ENCODE measurements at regions not wholly inside any gene's neighbourhood (a gene's known extent, or its start where the extent isn't known, plus 50 kb on each side); places are given as distances from the start of the nearest gene placed in this dataset.

DNA sequence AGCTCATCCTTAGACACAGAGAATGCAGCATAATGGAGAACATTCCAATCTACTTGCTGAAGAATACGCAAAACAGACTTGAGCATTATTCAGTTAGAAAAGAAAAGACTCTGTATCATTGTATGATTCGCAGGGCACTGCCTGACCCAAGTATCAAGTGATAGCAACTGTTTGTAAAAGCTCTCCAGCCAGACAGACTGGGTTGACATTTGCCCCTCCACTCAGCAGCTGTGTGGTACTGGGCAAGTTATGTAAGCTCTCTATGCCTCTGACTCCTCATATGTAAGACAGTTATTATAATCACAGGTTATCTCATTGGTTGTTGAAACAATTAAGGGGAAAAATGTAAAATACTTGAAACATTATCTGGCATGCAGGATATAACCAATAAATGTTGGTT lies 505.0 kb downstream of the ELAVL2 start:
- no peaks in the 10 kb centered on the region for H3K27me3 ChIP-seq
- intact Hi-C loops (cut with DNase I): no loop called here
- no peak overlapping the region for H3K27ac ChIP-seq
- TF ChIP-seq, protein P1, sequence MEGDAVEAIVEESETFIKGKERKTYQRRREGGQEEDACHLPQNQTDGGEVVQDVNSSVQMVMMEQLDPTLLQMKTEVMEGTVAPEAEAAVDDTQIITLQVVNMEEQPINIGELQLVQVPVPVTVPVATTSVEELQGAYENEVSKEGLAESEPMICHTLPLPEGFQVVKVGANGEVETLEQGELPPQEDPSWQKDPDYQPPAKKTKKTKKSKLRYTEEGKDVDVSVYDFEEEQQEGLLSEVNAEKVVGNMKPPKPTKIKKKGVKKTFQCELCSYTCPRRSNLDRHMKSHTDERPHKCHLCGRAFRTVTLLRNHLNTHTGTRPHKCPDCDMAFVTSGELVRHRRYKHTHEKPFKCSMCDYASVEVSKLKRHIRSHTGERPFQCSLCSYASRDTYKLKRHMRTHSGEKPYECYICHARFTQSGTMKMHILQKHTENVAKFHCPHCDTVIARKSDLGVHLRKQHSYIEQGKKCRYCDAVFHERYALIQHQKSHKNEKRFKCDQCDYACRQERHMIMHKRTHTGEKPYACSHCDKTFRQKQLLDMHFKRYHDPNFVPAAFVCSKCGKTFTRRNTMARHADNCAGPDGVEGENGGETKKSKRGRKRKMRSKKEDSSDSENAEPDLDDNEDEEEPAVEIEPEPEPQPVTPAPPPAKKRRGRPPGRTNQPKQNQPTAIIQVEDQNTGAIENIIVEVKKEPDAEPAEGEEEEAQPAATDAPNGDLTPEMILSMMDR (IDR thresholded peaks at IDR 0.05): no peak
- no peak for DNase-seq (ENCODE audit: low spot score in 2 of 2)
- H3K9me3 ChIP-seq: no peaks in the 10 kb centered on the region
- H3K4me3 ChIP-seq: no peak overlapping the region
- H3K36me3 ChIP-seq: no peaks in the 10 kb centered on the region
- H3K4me1 ChIP-seq: no peaks in the 10 kb centered on the region

DNA sequence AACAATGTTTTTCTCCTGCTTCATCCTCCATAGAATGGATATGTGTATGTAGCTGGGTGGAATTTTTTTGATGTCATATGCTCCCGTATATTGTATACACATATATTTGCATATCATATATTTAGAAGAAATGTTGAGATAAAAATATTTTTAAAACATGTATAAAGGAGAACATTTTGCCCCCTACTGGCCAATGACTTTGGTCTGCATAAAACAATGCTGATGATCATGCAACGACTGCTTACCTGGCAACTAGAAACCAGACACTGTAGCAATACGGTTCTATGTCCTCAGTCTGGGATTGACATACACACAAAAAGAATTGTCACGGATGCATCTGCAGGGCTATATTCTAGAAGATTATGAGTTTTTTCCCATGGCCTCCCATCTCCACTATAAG lies 503.6 kb downstream of the ELAVL2 start:
- H3K4me3 ChIP-seq: no peak overlapping the region
- DNase-seq (ENCODE audit: low spot score in 2 of 2): no peak
- H3K36me3 ChIP-seq: no peaks in the 10 kb centered on the region
- H3K4me1 ChIP-seq: no peaks in the 10 kb centered on the region
- H3K27me3 ChIP-seq: no peaks in the 10 kb centered on the region
- intact Hi-C loops (cut with DNase I): no loop called here
- no peak overlapping the region for H3K27ac ChIP-seq
- TF ChIP-seq, protein P1 (IDR thresholded peaks at IDR 0.05): no peak
- H3K9me3 ChIP-seq: no peaks in the 10 kb centered on the region

DNA sequence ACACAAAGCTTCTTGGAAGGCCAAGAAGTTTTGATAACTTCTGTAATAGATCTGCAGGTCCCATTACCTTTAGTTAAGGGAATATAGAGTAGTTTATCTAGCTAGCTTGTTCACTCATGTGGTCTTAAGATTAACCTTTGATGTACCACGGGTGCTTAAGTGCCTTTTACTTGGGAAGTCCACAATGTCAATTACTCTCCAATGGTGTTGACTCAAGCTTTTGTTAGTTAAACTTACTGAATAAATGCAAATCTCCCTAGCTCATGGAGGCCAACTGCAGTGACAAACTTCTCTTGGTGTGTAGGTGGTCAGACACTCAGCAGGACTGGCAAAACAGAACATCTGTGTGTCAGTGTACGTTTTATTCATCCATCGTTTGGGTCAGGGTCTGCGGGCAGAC lies 501.5 kb downstream of the ELAVL2 start:
- no peak overlapping the region for H3K27ac ChIP-seq
- no peak for DNase-seq (ENCODE audit: low spot score in 2 of 2)
- H3K4me3 ChIP-seq: no peak overlapping the region
- H3K4me1 ChIP-seq: no peaks in the 10 kb centered on the region
- no peaks in the 10 kb centered on the region for H3K27me3 ChIP-seq
- H3K9me3 ChIP-seq: peaks cover 0 to 1% of the 10 kb centered on the region in 2 donors
- H3K36me3 ChIP-seq: no peaks in the 10 kb centered on the region
- TF ChIP-seq, protein P1 (IDR thresholded peaks at IDR 0.05): no peak
- intact Hi-C loops (cut with DNase I): no loop called here

DNA sequence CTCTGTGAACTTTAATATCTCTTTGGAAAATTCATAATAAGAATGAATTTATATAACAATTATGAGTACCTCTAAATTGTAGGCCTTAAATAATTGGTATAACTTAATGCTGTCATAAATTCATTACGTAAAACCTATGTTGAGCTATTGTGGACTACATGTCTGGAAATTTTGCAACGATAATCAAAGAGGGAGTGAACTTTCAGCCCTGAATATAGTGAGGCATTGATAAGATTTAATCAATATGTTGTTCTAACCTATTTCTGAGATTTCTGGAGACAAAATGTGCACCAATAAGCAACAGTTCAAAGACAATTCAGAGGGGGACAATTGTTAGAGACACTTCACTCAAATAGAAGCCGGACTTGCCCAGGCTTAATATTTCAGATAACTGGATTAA lies 499.4 kb downstream of the ELAVL2 start:
- intact Hi-C loops (cut with DNase I): no loop called here
- DNase-seq (ENCODE audit: low spot score in 2 of 2): no peak
- Histone ChIP-seq H3K27me3 (no peaks in the 10 kb centered on the region), H3K4me1 (no peaks in the 10 kb centered on the region), H3K9me3 (peaks cover 0 to 8% of the 10 kb centered on the region in 2 donors), H3K4me3 (no peak overlapping the region), H3K36me3 (no peaks in the 10 kb centered on the region), H3K27ac (no peak overlapping the region)
- TF ChIP-seq, protein P1 (IDR thresholded peaks at IDR 0.05): no peak

DNA sequence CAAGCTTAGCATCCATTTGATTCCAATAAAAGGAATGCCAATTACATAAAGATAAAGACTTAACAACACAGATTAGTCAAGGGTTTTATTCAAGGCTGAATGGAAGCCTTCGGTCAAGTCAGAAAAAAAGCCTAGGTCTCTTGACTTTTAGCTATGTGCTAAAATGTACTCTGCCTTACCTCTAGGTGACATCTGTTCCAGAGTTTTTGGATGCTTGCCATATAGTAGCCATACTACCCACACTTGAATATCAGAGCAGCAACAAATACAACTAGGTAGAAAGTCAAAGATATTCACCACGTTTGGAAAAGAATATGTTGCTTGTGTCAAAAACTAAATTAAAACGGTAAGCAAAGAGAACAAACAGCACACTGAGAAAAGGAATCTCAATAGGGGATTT lies 484.7 kb downstream of the ELAVL2 start:
- Histone ChIP-seq H3K27ac (no peak overlapping the region), H3K4me1 (no peaks in the 10 kb centered on the region), H3K27me3 (no peaks in the 10 kb centered on the region), H3K4me3 (no peak overlapping the region), H3K9me3 (peaks cover 0 to 7% of the 10 kb centered on the region in 2 donors), H3K36me3 (no peaks in the 10 kb centered on the region)
- no peak for DNase-seq (ENCODE audit: low spot score in 2 of 2)
- TF ChIP-seq, protein P1 (IDR thresholded peaks at IDR 0.05): no peak
- intact Hi-C loops (cut with DNase I): no loop called here

DNA sequence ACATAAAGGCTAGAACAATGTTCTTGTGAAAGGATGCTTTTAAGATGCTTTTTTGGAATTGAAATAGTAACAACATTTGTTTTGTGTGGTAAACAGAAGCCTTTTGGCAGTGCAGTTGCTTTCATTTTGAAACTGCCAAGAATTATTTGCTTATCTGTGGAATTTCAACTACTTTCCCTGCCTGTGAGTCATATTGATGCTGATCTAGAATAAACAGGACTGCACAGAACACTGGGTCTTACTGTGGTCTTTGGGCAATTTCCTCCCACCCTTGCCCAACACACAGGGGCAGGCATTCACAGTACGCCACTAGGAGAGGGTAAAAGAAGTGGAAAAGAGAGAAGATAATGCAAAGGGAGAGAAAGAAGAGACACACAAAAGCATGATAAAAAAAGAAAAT lies 483.7 kb downstream of the ELAVL2 start:
- H3K27ac ChIP-seq: no peak overlapping the region
- intact Hi-C loops (cut with DNase I): no loop called here
- H3K4me1 ChIP-seq: no peaks in the 10 kb centered on the region
- TF ChIP-seq, protein P1 (IDR thresholded peaks at IDR 0.05): no peak
- H3K4me3 ChIP-seq: no peak overlapping the region
- H3K27me3 ChIP-seq: no peaks in the 10 kb centered on the region
- peaks cover 0 to 7% of the 10 kb centered on the region in 2 donors for H3K9me3 ChIP-seq
- DNase-seq (ENCODE audit: low spot score in 2 of 2): no peak
- no peaks in the 10 kb centered on the region for H3K36me3 ChIP-seq

All from ascending aorta (tissue), 2 donors.